Fibroblast of villous mesenchyme (primary cell): ENCODE measurements at regions not wholly inside any gene's neighbourhood (a gene's known extent, or its start where the extent isn't known, plus 50 kb on each side); places are given as distances from the start of the nearest gene placed in this dataset.

ENCODE experiments used
- DNase-seq: peaks from one replicate; pipeline ENCODE4 v3.0.0-alpha.2; 2010; ENCODE audit warnings: low read depth
- H3K4me3 ChIP-seq: 2 replicates; pipeline ENCODE4 v1.5.1; 2011; ENCODE audit warnings: low read depth, mild to moderate bottlenecking, low read length
- CTCF ChIP-seq: IDR thresholded peaks from 2 replicates; pipeline ENCODE4 v1.5.1; 2012; ENCODE audit warnings: low read depth, mild to moderate bottlenecking, low read length; ENCODE audit not compliant: insufficient read depth

- H3K4me3 ChIP-seq: no peak overlapping the region
- no peak for TF ChIP-seq CTCF
- DNase-seq: no peak
These were observed 178.8 kb upstream of the C9orf72 start for GRCh38 chr9:27752069-27752468.

- TF ChIP-seq CTCF: no peak
- DNase-seq: no peak
- H3K4me3 ChIP-seq: no peak overlapping the region
These were observed 182.6 kb upstream of the C9orf72 start for GRCh38 chr9:27755846-27756245.

GRCh38 chr9:27756418-27756817, 183.1 kb upstream of the C9orf72 start:
- no peak overlapping the region for H3K4me3 ChIP-seq
- DNase-seq: no peak
- TF ChIP-seq CTCF: no peak

GRCh38 chr9:27763831-27764230, 190.6 kb upstream of the C9orf72 start:
- TF ChIP-seq CTCF: no peak
- DNase-seq: no peak
- H3K4me3 ChIP-seq: no peak overlapping the region

- TF ChIP-seq CTCF: no peak
- no peak for DNase-seq
- H3K4me3 ChIP-seq: no peak overlapping the region
These were observed 192.2 kb upstream of the C9orf72 start for GRCh38 chr9:27765266-27766072.

GRCh38 chr9:27766073-27766835, 193.0 kb upstream of the C9orf72 start:
- no peak for TF ChIP-seq CTCF
- DNase-seq: no peak

More at GRCh38 chr9:27766073-27766835, 193.0 kb upstream of the C9orf72 start:
- no peak overlapping the region for H3K4me3 ChIP-seq
